Keratinocyte (primary cell): ENCODE measurements at regions not wholly inside any gene's neighbourhood (a gene's known extent, or its start where the extent isn't known, plus 50 kb on each side); places are given as distances from the start of the nearest gene placed in this dataset.

Experiments
- DNase-seq: peaks from one replicate; pipeline ENCODE4 v3.0.0-alpha.2; 2011; ENCODE audit warnings: low read depth, missing footprints, low spot score
- FAIRE-seq: peaks from 2 replicates; lab custom pipeline; 2011; peaks lifted over from hg19 to GRCh38; lab: Jason Lieb, UNC
- H2AFZ ChIP-seq: 2 replicates; pipeline ENCODE4 v1.6.0; 2012; ENCODE audit warnings: low read length, control low read depth, inconsistent platforms; ENCODE audit not compliant: control insufficient read depth
- H3K27ac ChIP-seq: 2 replicates; pipeline ENCODE4 v1.5.1; 2011; ENCODE audit warnings: low read length; ENCODE audit not compliant: control insufficient read depth, insufficient read depth
- H3K27me3 ChIP-seq: 3 replicates; pipeline ENCODE4 v1.6.0; 2011; ENCODE audit warnings: low read length; ENCODE audit not compliant: control insufficient read depth, insufficient read depth; ENCODE audit errors: extremely low read depth
- H3K36me3 ChIP-seq, 2 experiments: 2 replicates in 1 of 2; 3 replicates in 1 of 2; pipeline ENCODE4 v1.5.1; 2011; ENCODE audit warnings: low read length in 2 of 2, mild to moderate bottlenecking in 1 of 2; ENCODE audit not compliant: control insufficient read depth in 2 of 2, insufficient read depth in 2 of 2; ENCODE audit errors: extremely low read depth in 1 of 2
- H3K4me1 ChIP-seq: 3 replicates; pipeline ENCODE4 v1.5.1; 2011; ENCODE audit warnings: low read length; ENCODE audit not compliant: control insufficient read depth, insufficient read depth; ENCODE audit errors: extremely low read depth
- H3K4me2 ChIP-seq: 3 replicates; pipeline ENCODE4 v1.6.0; 2011; ENCODE audit warnings: low read depth, low read length; ENCODE audit not compliant: control insufficient read depth, insufficient read depth; ENCODE audit errors: extremely low read depth
- H3K4me3 ChIP-seq, 3 experiments: fragments of 200-600 bp in 1 of 3; sonication (generic) in 1 of 3; 2 replicates in 2 of 3; 3 replicates in 1 of 3; pipeline ENCODE4 v1.5.1; 2011 to 2016; ENCODE audit warnings: low read length in 3 of 3, mild to moderate bottlenecking in 3 of 3, control low read depth in 2 of 3, inconsistent platforms in 1 of 3, low read depth in 1 of 3, mixed read lengths in 1 of 3, mixed run types in 1 of 3, moderate library complexity in 1 of 3; ENCODE audit not compliant: control insufficient read depth in 2 of 3, insufficient read depth in 2 of 3; ENCODE audit errors: extremely low read depth in 1 of 3
- H3K79me2 ChIP-seq: 2 replicates; pipeline ENCODE4 v1.6.0; 2012; ENCODE audit warnings: low read length; ENCODE audit not compliant: control insufficient read depth, insufficient read depth
- H3K9ac ChIP-seq: 3 replicates; pipeline ENCODE4 v1.6.0; 2011; ENCODE audit warnings: low read length; ENCODE audit not compliant: control insufficient read depth, insufficient read depth; ENCODE audit errors: extremely low read depth
- H3K9me1 ChIP-seq: 3 replicates; pipeline ENCODE4 v1.6.0; 2011; ENCODE audit warnings: low read length; ENCODE audit not compliant: control insufficient read depth, insufficient read depth; ENCODE audit errors: extremely low read depth
- H3K9me3 ChIP-seq: 2 replicates; pipeline ENCODE4 v1.5.1; 2012; ENCODE audit warnings: low read depth, low read length; ENCODE audit not compliant: control insufficient read depth
- H4K20me1 ChIP-seq: 3 replicates; pipeline ENCODE4 v1.6.0; 2011; ENCODE audit warnings: low read length; ENCODE audit not compliant: control insufficient read depth, insufficient read depth; ENCODE audit errors: extremely low read depth
- CTCF ChIP-seq, 3 experiments: IDR thresholded peaks in 1 of 3; conservative IDR thresholded peaks in 1 of 3; optimal IDR thresholded peaks in 1 of 3; 2 replicates in 2 of 3; 3 replicates in 1 of 3; pipeline versions ENCODE3 to v1.5.1; 2011; ENCODE audit warnings: low read length in 3 of 3, mild to moderate bottlenecking in 3 of 3, moderate library complexity in 2 of 3, control low read depth in 1 of 3, inconsistent platforms in 1 of 3; ENCODE audit not compliant: insufficient read depth in 2 of 3; ENCODE audit errors: extremely low read depth in 1 of 3
- EZH2 ChIP-seq: IDR thresholded peaks from one replicate; pipeline ENCODE4 v1.6.1; 2012; ENCODE audit warnings: inconsistent platforms, mild to moderate bottlenecking, low read length, moderate library complexity
- dilution Hi-C: fragments of 300-500 bp; cut with MboI; formaldehyde crosslinking; loops from one replicate; pipeline ENCODE4 v1.7.0; 2020; ENCODE audit warnings: low sequenced_read_pairs; ENCODE audit not compliant: extremely low pct_ligation_motif_present

GRCh38 chr10:131817866-131818509, 82.8 kb upstream of the PPP2R2D start:
- Histone ChIP-seq H3K36me3 (no peaks in the 10 kb centered on the region), H3K4me1 (no peaks in the 10 kb centered on the region), H2AFZ (no peak overlapping the region), H3K9ac (no peak overlapping the region), H3K9me1 (no peaks in the 10 kb centered on the region), H3K27me3 (no peaks in the 10 kb centered on the region), H3K27ac (no peak overlapping the region), H3K4me3 (no peak overlapping the region), H3K4me2 (no peak overlapping the region), H3K9me3 (no peaks in the 10 kb centered on the region), H3K79me2 (no peaks in the 10 kb centered on the region), H4K20me1 (no peaks in the 10 kb centered on the region)
- FAIRE-seq (no peak), DNase-seq (no peak)
- dilution Hi-C loops: no loop called here
- TF ChIP-seq CTCF (optimal IDR thresholded peaks at IDR 0.05 in 1 of 3, IDR thresholded peaks at IDR 0.05 in 1 of 3, conservative IDR thresholded peaks at IDR 0.05 in 1 of 3; ENCODE audit: extremely low read depth in 1 of 3, insufficient read depth in 2 of 3, low read length in 3 of 3) (no peak), EZH2 (no peak)

GRCh38 chr10:131818510-131819234, 82.1 kb upstream of the PPP2R2D start:
- H3K9ac ChIP-seq: no peak overlapping the region
- no peak overlapping the region for H3K4me2 ChIP-seq
- H3K36me3 ChIP-seq: no peaks in the 10 kb centered on the region
- FAIRE-seq (no peak), DNase-seq (no peak)
- H3K79me2 ChIP-seq: no peaks in the 10 kb centered on the region
- TF ChIP-seq CTCF (optimal IDR thresholded peaks at IDR 0.05 in 1 of 3, IDR thresholded peaks at IDR 0.05 in 1 of 3, conservative IDR thresholded peaks at IDR 0.05 in 1 of 3; ENCODE audit: extremely low read depth in 1 of 3, insufficient read depth in 2 of 3, low read length in 3 of 3) (no peak), EZH2 (no peak)
- no peak overlapping the region for H2AFZ ChIP-seq
- H3K4me1 ChIP-seq: no peaks in the 10 kb centered on the region
- dilution Hi-C loops: no loop called here
- H3K4me3 ChIP-seq: no peak overlapping the region
- H3K9me1 ChIP-seq: no peaks in the 10 kb centered on the region
- no peaks in the 10 kb centered on the region for H3K27me3 ChIP-seq
- no peaks in the 10 kb centered on the region for H4K20me1 ChIP-seq
- no peaks in the 10 kb centered on the region for H3K9me3 ChIP-seq
- H3K27ac ChIP-seq: no peak overlapping the region
